ENCODE measurements at regions not wholly inside any gene's neighbourhood (a gene's known extent, or its start where the extent isn't known, plus 50 kb on each side); places are given as distances from the start of the nearest gene placed in this dataset.

GRCh38 chr18:4781873-4782272 lies 326.8 kb upstream of the DLGAP1 start:
- no peak for TF ChIP-seq CTCF (IDR thresholded peaks at IDR 0.05)
- WGBS, 2 donors, result 43 to 79% methylated on average over 1 of the region's 1 CpG
- H3K9me3 ChIP-seq, result no peaks in the 10 kb centered on the region
- no peaks in the 10 kb centered on the region for H3K4me1 ChIP-seq
- ATAC-seq (no peak), DNase-seq (no peak), FAIRE-seq (no peak)
- no peaks in the 10 kb centered on the region for H3K36me3 ChIP-seq
- intact Hi-C loops (cut with DNase I), result no loop called here
- H3K4me3 ChIP-seq, result no peak overlapping the region
- H3K27me3 ChIP-seq, result no peaks in the 10 kb centered on the region
- no peak overlapping the region for H3K27ac ChIP-seq

- no peak overlapping the region for H3K4me3 ChIP-seq
- H3K9me3 ChIP-seq, result no peaks in the 10 kb centered on the region
- H3K27me3 ChIP-seq, result no peaks in the 10 kb centered on the region
- WGBS, 2 donors, result 69 to 79% methylated on average over 3 of the region's 3 CpGs
- FAIRE-seq, result no peak
- intact Hi-C loops (cut with DNase I), result loop anchor here in 1 of 3 donors (10.0 kb wide), 1 partner anchor 59 kb away; no protein-coding TSS in a partner anchor
- no peaks in the 10 kb centered on the region for H3K36me3 ChIP-seq
- no peak for TF ChIP-seq CTCF (IDR thresholded peaks at IDR 0.05)
- no peak for ATAC-seq
- H3K4me1 ChIP-seq, result no peaks in the 10 kb centered on the region
- no peak overlapping the region for H3K27ac ChIP-seq
- DNase-seq, result no peak
Observed at GRCh38 chr18:4765401-4765800, 310.3 kb upstream of the DLGAP1 start.

- DNase-seq (no peak), ATAC-seq (no peak), FAIRE-seq (no peak)
- no peak for TF ChIP-seq CTCF (IDR thresholded peaks at IDR 0.05)
- intact Hi-C loops (cut with DNase I), result loop anchor here in 1 of 3 donors (10.0 kb wide), 1 partner anchor 62 kb away; no protein-coding TSS in a partner anchor
- Histone ChIP-seq H3K27ac (no peak overlapping the region), H3K4me3 (no peak overlapping the region), H3K36me3 (no peaks in the 10 kb centered on the region), H3K4me1 (no peaks in the 10 kb centered on the region), H3K9me3 (no peaks in the 10 kb centered on the region), H3K27me3 (no peaks in the 10 kb centered on the region)
- WGBS, 2 donors, result 32 to 36% methylated on average over 3 of the region's 3 CpGs
Observed at GRCh38 chr18:4762330-4762729, 307.2 kb upstream of the DLGAP1 start.

GRCh38 chr18:4758980-4759379 lies 303.9 kb upstream of the DLGAP1 start:
- H3K27ac ChIP-seq, result no peak overlapping the region

More at GRCh38 chr18:4758980-4759379, 303.9 kb upstream of the DLGAP1 start:
- ATAC-seq (no peak), FAIRE-seq (no peak), DNase-seq (no peak)
- no peaks in the 10 kb centered on the region for H3K9me3 ChIP-seq
- TF ChIP-seq CTCF (IDR thresholded peaks at IDR 0.05), result no peak
- intact Hi-C loops (cut with DNase I), result no loop called here
- H3K27me3 ChIP-seq, result no peaks in the 10 kb centered on the region
- H3K36me3 ChIP-seq, result no peaks in the 10 kb centered on the region
- H3K4me3 ChIP-seq, result no peak overlapping the region
- no peaks in the 10 kb centered on the region for H3K4me1 ChIP-seq
- 22 to 29% methylated on average over 4 of the region's 4 CpGs for WGBS, 2 donors
